ENCODE measurements at regions not wholly inside any gene's neighbourhood (a gene's known extent, or its start where the extent isn't known, plus 50 kb on each side); places are given as distances from the start of the nearest gene placed in this dataset.

DNA sequence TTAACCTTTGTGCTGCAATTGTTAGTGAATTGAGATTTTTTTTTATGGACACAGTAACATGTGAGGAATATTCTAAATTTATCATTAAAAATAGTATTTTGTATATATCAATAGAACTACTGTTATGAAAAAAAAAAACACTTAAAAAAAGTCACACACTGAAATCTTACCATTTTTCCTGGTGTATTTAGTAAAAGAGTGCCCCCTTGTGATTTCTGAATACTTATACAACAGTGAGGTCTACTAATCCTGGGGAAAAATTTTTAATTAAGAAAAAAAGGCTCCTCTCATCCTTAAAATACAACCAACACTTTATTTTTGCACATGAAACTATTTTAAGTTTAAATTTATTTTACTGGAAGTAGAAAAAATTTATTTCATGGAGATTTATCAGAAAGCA lies 56.4 kb upstream of the SPOCK3 start:
- no peak for DNase-seq (ENCODE audit: insufficient read length, low spot score)
- TF ChIP-seq SPI1 (IDR thresholded peaks at IDR 0.05; ENCODE audit: low read depth, low read length), result no peak
- no peak for TF ChIP-seq POLR2A (IDR thresholded peaks at IDR 0.05; ENCODE audit: low read depth, low read length)
- TF ChIP-seq PAX5 (IDR thresholded peaks at IDR 0.05; ENCODE audit: insufficient read depth, low read length, severe bottlenecking), result no peak
- no peak for TF ChIP-seq TAF1 (IDR thresholded peaks at IDR 0.05; ENCODE audit: low read depth, low read length)
- no peak for TF ChIP-seq POLR2AphosphoS5 (IDR thresholded peaks at IDR 0.05; ENCODE audit: low read depth, low read length)
- TF ChIP-seq POU2F2 (IDR thresholded peaks at IDR 0.05; ENCODE audit: low read depth, low read length), result no peak
- no peak for FAIRE-seq

DNA sequence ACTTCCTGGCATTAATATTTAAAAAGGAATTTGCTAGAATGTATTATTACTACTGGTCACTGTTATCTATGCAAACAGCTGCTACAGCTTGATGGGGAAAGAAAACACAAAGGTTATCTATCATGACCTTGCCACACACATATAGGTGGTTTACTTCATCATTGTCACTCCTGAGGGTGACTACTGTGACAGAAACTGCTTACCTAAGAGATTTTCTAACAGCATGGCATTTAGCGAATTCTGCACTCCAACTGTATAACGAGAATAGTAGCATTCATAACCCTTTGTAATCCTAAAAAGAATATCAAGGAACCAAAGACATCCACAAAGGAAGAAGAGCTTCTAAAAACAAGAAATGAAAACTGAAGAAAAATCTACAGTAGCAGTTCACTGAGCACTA lies 74.6 kb upstream of the SPOCK3 start:
- DNase-seq (ENCODE audit: insufficient read length, low spot score) (no peak), FAIRE-seq (no peak)
- TF ChIP-seq TAF1 (IDR thresholded peaks at IDR 0.05; ENCODE audit: low read depth, low read length), result no peak
- no peak for TF ChIP-seq POU2F2 (IDR thresholded peaks at IDR 0.05; ENCODE audit: low read depth, low read length)
- no peak for TF ChIP-seq PAX5 (IDR thresholded peaks at IDR 0.05; ENCODE audit: insufficient read depth, low read length, severe bottlenecking)
- no peak for TF ChIP-seq POLR2A (IDR thresholded peaks at IDR 0.05; ENCODE audit: low read depth, low read length)
- TF ChIP-seq POLR2AphosphoS5 (IDR thresholded peaks at IDR 0.05; ENCODE audit: low read depth, low read length), result no peak
- TF ChIP-seq SPI1 (IDR thresholded peaks at IDR 0.05; ENCODE audit: low read depth, low read length), result no peak

DNA sequence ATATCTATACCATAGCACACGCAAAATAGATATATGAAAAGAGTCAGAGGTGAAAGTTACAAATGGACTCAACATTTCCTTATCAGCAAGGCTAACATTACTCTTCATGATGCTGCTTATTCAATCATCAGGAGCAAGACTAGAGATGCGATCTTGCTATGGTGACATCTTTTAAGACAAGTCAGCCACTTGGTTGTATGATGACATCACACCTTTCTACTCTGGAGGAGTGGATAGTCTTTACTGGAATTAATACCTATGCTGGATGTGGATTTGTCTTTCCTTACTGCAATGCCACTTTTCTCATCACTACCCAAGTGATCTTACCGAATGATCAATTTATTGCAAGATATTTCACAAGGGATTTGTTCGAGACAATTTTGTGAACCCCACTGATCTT lies 87.0 kb upstream of the SPOCK3 start:
- TF ChIP-seq POU2F2 (IDR thresholded peaks at IDR 0.05; ENCODE audit: low read depth, low read length), result no peak
- TF ChIP-seq TAF1 (IDR thresholded peaks at IDR 0.05; ENCODE audit: low read depth, low read length), result no peak
- TF ChIP-seq POLR2A (IDR thresholded peaks at IDR 0.05; ENCODE audit: low read depth, low read length), result no peak
- DNase-seq (ENCODE audit: insufficient read length, low spot score) (no peak), FAIRE-seq (no peak)

DNA sequence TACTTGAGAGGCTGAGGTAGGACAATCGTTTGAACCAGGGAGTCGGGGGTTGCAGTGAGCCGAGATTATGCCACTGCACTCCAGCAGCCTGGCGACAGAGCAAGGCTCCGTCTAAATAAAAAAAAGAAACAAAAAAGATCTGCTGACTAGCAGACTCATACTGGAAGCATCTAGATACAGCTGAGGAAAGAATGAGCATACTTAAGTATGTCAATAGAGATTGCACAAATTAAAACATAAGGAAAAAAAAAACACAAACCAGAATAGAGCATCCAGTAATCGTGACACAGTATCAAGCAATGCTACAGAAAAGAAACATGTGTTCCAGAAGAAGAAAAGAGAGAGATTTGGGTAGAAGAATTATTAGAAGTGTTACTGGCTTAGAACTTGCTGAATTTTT lies 105.5 kb upstream of the SPOCK3 start:
- FAIRE-seq (no peak), DNase-seq (ENCODE audit: insufficient read length, low spot score) (no peak)
- TF ChIP-seq PAX5 (IDR thresholded peaks at IDR 0.05; ENCODE audit: insufficient read depth, low read length, severe bottlenecking) (no peak), SPI1 (IDR thresholded peaks at IDR 0.05; ENCODE audit: low read depth, low read length) (no peak)

DNA sequence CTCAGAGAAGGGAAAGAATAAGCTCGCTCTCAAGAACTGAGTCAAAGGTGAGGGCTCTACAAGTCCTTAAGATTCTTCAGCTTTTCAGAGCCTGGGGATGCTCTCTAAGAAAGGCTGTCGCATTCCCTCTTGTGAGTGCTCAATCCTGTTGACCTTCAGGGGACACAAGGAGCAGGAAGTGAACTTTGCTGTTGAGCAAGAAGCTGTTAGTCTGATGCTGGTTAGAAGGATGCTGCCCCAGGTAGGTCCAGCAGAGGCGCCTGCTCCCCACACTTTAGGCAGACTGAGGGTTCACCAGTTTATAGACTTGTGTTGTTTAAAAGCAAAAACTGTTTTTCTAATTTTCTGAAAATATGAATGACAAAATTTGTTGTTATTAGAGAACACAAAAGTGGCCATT lies 125.4 kb upstream of the SPOCK3 start:
- no peak for DNase-seq (ENCODE audit: insufficient read length, low spot score)
- no peak for FAIRE-seq
- TF ChIP-seq SPI1 (IDR thresholded peaks at IDR 0.05; ENCODE audit: low read depth, low read length) (no peak), PAX5 (IDR thresholded peaks at IDR 0.05; ENCODE audit: insufficient read depth, low read length, severe bottlenecking) (no peak), POLR2A (IDR thresholded peaks at IDR 0.05; ENCODE audit: low read depth, low read length) (no peak), POU2F2 (IDR thresholded peaks at IDR 0.05; ENCODE audit: low read depth, low read length) (no peak), POLR2AphosphoS5 (IDR thresholded peaks at IDR 0.05; ENCODE audit: low read depth, low read length) (no peak), TAF1 (IDR thresholded peaks at IDR 0.05; ENCODE audit: low read depth, low read length) (no peak)

DNA sequence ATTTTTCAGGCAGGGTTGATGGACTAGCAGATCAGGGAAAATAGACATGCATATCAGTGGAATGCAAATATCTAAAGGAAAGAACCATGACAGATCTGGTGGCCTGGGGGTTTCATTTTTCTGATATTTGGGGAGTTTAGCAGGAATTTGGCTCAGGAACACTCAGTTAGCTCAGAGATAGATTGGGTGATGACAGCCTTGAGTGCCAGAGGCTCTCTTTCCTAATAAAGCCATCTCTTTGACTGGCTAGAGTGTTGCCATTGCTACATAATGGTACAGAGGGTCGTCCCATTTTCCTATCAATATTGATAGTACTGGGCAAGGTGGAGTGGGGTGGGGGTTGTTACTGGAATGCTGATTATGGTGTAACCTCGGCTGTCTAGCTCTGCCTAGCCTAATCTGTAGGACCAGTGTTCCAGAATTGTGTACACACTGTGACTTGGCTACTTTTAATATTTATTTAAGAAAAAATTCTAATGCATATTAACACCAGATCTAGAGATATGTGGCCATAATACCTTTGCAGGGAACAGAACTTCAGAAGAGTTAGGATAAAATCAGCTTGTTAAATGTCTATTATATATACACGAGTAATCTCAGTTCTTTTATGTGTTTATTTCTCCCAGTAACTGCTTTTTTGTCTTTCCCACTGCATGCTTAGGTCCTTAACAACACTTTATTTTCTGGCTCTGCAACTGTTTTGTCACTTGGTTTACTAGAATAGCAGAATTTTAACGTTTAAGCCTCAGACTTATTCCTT lies 145.0 kb upstream of the SPOCK3 start:
- TF ChIP-seq PAX5 (IDR thresholded peaks at IDR 0.05; ENCODE audit: insufficient read depth, low read length, severe bottlenecking) (no peak), SPI1 (IDR thresholded peaks at IDR 0.05; ENCODE audit: low read depth, low read length) (no peak), TAF1 (IDR thresholded peaks at IDR 0.05; ENCODE audit: low read depth, low read length) (no peak), POLR2AphosphoS5 (IDR thresholded peaks at IDR 0.05; ENCODE audit: low read depth, low read length) (no peak), POU2F2 (IDR thresholded peaks at IDR 0.05; ENCODE audit: low read depth, low read length) (no peak), POLR2A (IDR thresholded peaks at IDR 0.05; ENCODE audit: low read depth, low read length) (no peak)
- FAIRE-seq, result no peak

DNA sequence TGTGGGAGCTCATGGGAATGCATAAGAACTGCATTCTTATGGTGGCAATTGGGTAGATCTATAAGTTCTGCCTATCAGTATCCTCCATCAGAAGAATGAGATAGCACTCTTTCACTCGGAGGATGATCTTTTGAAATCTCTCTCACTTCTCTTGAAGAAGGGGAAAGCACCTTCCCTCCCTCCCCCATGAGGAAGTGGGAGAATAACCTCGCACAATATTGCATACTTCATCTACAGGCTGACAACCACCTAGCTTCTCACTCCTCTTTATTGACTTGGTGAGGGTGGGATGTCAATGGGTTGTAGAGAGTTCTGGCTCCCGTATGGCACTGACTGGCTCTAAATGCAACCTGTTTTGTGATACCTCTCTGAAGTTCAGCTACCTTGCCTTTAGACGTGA lies 146.7 kb upstream of the SPOCK3 start:
- no peak for TF ChIP-seq POLR2AphosphoS5 (IDR thresholded peaks at IDR 0.05; ENCODE audit: low read depth, low read length)
- TF ChIP-seq SPI1 (IDR thresholded peaks at IDR 0.05; ENCODE audit: low read depth, low read length), result peak; percentile 52
- FAIRE-seq (no peak), DNase-seq (ENCODE audit: insufficient read length, low spot score) (no peak)

More for the DNA sequence above, 145.0 kb upstream of the SPOCK3 start:
- no peak for DNase-seq (ENCODE audit: insufficient read length, low spot score)

DNA sequence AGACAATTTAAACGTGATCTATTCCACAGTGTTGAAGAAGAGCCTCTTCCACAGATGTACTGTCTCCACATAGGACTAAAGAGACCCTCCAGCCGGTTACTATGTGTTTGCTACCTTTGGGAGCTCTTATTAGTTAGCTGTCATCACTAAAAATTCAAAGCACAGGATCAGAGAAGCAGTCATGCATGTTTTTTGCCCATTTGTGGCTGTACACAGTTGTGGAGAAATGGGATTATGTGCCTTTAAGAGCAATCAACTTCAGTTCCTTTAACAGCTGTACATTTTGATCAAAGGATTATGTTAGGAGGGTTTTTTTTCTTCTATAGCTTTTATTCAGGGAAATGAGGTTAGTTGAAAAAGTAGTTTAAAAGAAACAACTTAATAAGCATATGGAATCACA lies 149.0 kb upstream of the SPOCK3 start:
- FAIRE-seq, result no peak
- TF ChIP-seq SPI1 (IDR thresholded peaks at IDR 0.05; ENCODE audit: low read depth, low read length) (no peak), POU2F2 (IDR thresholded peaks at IDR 0.05; ENCODE audit: low read depth, low read length) (no peak), POLR2A (IDR thresholded peaks at IDR 0.05; ENCODE audit: low read depth, low read length) (no peak), POLR2AphosphoS5 (IDR thresholded peaks at IDR 0.05; ENCODE audit: low read depth, low read length) (no peak), PAX5 (IDR thresholded peaks at IDR 0.05; ENCODE audit: insufficient read depth, low read length, severe bottlenecking) (no peak)
- no peak for DNase-seq (ENCODE audit: insufficient read length, low spot score)

DNA sequence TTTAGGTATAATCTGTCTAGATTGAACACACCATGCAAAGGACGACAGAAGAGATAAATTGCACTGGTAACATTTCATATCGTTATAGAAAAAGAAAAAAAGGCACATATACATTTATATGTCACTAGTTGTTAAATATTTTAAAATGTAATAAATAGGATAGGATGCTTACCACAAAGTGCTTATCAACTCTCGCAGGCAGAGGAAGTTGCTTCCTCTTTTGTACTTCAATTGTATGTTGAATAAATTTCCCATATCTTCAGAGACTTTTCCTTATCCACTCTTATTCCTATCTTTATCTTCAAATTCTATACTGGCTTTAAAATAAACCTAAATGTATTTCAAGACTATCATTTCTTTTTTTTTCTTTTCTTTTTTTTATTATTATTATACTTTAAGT lies 163.3 kb upstream of the SPOCK3 start:
- no peak for DNase-seq (ENCODE audit: insufficient read length, low spot score)
- no peak for TF ChIP-seq SPI1 (IDR thresholded peaks at IDR 0.05; ENCODE audit: low read depth, low read length)
- no peak for TF ChIP-seq POU2F2 (IDR thresholded peaks at IDR 0.05; ENCODE audit: low read depth, low read length)
- no peak for TF ChIP-seq POLR2A (IDR thresholded peaks at IDR 0.05; ENCODE audit: low read depth, low read length)
- TF ChIP-seq TAF1 (IDR thresholded peaks at IDR 0.05; ENCODE audit: low read depth, low read length), result no peak
- TF ChIP-seq PAX5 (IDR thresholded peaks at IDR 0.05; ENCODE audit: insufficient read depth, low read length, severe bottlenecking), result no peak
- no peak for FAIRE-seq

DNA sequence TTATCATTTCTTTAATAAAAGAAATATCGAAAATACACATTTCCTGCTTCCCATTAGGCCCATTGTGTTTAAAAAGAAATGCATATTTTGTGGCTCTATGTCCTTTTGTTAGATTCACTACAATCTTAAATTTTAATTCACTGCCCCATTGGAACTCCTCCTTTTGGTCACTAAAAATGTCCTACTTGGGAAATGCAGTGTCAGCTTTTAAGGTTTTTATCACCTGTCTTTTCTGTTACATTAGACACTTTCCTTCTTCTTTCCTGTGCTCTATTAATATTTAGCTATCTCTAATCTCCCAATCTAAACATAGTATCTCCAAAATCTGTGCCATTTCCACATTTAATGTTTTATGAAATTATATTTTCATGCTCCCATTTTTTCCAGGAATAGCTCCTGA lies 164.9 kb upstream of the SPOCK3 start:
- no peak for DNase-seq (ENCODE audit: insufficient read length, low spot score)
- no peak for FAIRE-seq
- TF ChIP-seq TAF1 (IDR thresholded peaks at IDR 0.05; ENCODE audit: low read depth, low read length) (no peak), POU2F2 (IDR thresholded peaks at IDR 0.05; ENCODE audit: low read depth, low read length) (no peak), POLR2AphosphoS5 (IDR thresholded peaks at IDR 0.05; ENCODE audit: low read depth, low read length) (no peak), PAX5 (IDR thresholded peaks at IDR 0.05; ENCODE audit: insufficient read depth, low read length, severe bottlenecking) (no peak), SPI1 (IDR thresholded peaks at IDR 0.05; ENCODE audit: low read depth, low read length) (no peak), POLR2A (IDR thresholded peaks at IDR 0.05; ENCODE audit: low read depth, low read length) (no peak)

All from GM12891 (cell line).